ENCODE measurements at regions not wholly inside any gene's neighbourhood (a gene's known extent, or its start where the extent isn't known, plus 50 kb on each side); places are given as distances from the start of the nearest gene placed in this dataset.

GRCh38 chr15:93476491-93477177 lies 387.6 kb upstream of the RGMA start:
- TF ChIP-seq CTCF (IDR thresholded peaks at IDR 0.05) (no peak), POLR2A (IDR thresholded peaks at IDR 0.05) (no peak)

Measured in uterus (tissue), 2 donors.